ENCODE measurements at regions not wholly inside any gene's neighbourhood (a gene's known extent, or its start where the extent isn't known, plus 50 kb on each side); places are given as distances from the start of the nearest gene placed in this dataset.

GRCh38 chr11:33520112-33520511 lies 180.5 kb downstream of the C11orf91 start:
- no peak for DNase-seq

- no peak for DNase-seq
Observed at GRCh38 chr11:33515347-33515746, 185.3 kb downstream of the C11orf91 start.

GRCh38 chr11:33514079-33514925 lies 186.3 kb downstream of the C11orf91 start:
- DNase-seq: no peak

GRCh38 chr11:33509632-33510031 lies 191.0 kb downstream of the C11orf91 start:
- DNase-seq: no peak

- DNase-seq: no peak
Observed at GRCh38 chr11:33507967-33508366, 192.7 kb downstream of the C11orf91 start.

GRCh38 chr11:33507356-33507755 lies 193.3 kb downstream of the C11orf91 start:
- DNase-seq: no peak

- DNase-seq: no peak
Observed at GRCh38 chr11:33505093-33505492, 195.5 kb downstream of the C11orf91 start.

- no peak for DNase-seq
Observed at GRCh38 chr11:33500861-33501479, 199.7 kb downstream of the C11orf91 start.

GRCh38 chr11:33500332-33500731 lies 200.3 kb downstream of the C11orf91 start:
- no peak for DNase-seq

GRCh38 chr11:33492596-33492995 lies 208.0 kb downstream of the C11orf91 start:
- no peak for DNase-seq

- DNase-seq: no peak
Observed at GRCh38 chr11:33490842-33491370, 209.7 kb downstream of the C11orf91 start.

- DNase-seq: no peak
Observed at GRCh38 chr11:33488971-33489370, 211.7 kb downstream of the C11orf91 start.

GRCh38 chr11:33480626-33481025 lies 220.0 kb downstream of the C11orf91 start:
- DNase-seq: no peak

- DNase-seq: no peak
Observed at GRCh38 chr11:33479231-33479630, 221.4 kb downstream of the C11orf91 start.

GRCh38 chr11:33478111-33478573 lies 221.0 kb downstream of the HIPK3 start:
- no peak for DNase-seq

GRCh38 chr11:33476945-33477606 lies 219.9 kb downstream of the HIPK3 start:
- no peak for DNase-seq

- DNase-seq: no peak
Observed at GRCh38 chr11:33475993-33476392, 218.8 kb downstream of the HIPK3 start.

GRCh38 chr11:33474866-33475265 lies 217.7 kb downstream of the HIPK3 start:
- DNase-seq: no peak

- DNase-seq: no peak
Observed at GRCh38 chr11:33471541-33471940, 214.4 kb downstream of the HIPK3 start.

GRCh38 chr11:33467966-33468365 lies 210.8 kb downstream of the HIPK3 start:
- DNase-seq: no peak

GRCh38 chr11:33463059-33463458 lies 205.9 kb downstream of the HIPK3 start:
- no peak for DNase-seq

GRCh38 chr11:33461369-33462125 lies 204.4 kb downstream of the HIPK3 start:
- no peak for DNase-seq

GRCh38 chr11:33457948-33458347 lies 200.8 kb downstream of the HIPK3 start:
- no peak for DNase-seq
